PC-3 (cell line): ENCODE measurements at regions not wholly inside any gene's neighbourhood (a gene's known extent, or its start where the extent isn't known, plus 50 kb on each side); places are given as distances from the start of the nearest gene placed in this dataset.

Experiments used
- ATAC-seq: fragments of 200-7000 bp; cut with Tn5 transposase; 2 replicates; pipeline ENCODE4 v1.9.1; 2020; ENCODE audit warnings: mild to moderate bottlenecking, moderate library complexity
- BruUV-seq: library from RNA; stranded (reverse); fragments of 400-500 nt; replicated peaks from 2 replicates; lab custom pipeline; 2021; lab: Mats Ljungman, UMichigan
- CTCF ChIA-PET: fragments of 300-600 bp; sonication (Branson Sonifier 250); formaldehyde crosslinking; loops from one replicate; lab custom pipeline; 2022; ENCODE audit warnings: antibody characterized with exemption; lab: Charles Lee
- POLR2A ChIA-PET: fragments of 300-600 bp; sonication (Branson Sonifier 250); formaldehyde crosslinking; loops from one replicate; lab custom pipeline; 2022; ENCODE audit warnings: antibody characterized with exemption; ENCODE audit not compliant: unreplicated experiment; lab: Charles Lee
- DNase-seq: peaks from one replicate; pipeline ENCODE4 v3.0.0-alpha.2; 2015
- H2AFZ ChIP-seq: fragments of 300-600 bp; sonication (generic); 2 replicates; pipeline ENCODE4 v1.6.0; 2016; ENCODE audit warnings: antibody characterized with exemption, low read length
- H3F3A ChIP-seq: fragments of 300-600 bp; sonication (generic); one replicate; pipeline ENCODE4 v1.6.0; 2017; ENCODE audit warnings: antibody characterized with exemption, low read length, control low read depth, mild to moderate bottlenecking; ENCODE audit not compliant: unreplicated experiment
- H3K27ac ChIP-seq: fragments of 300-600 bp; sonication (generic); 2 replicates; pipeline ENCODE4 v1.5.1; 2016; ENCODE audit warnings: mild to moderate bottlenecking, low read length
- H3K27me3 ChIP-seq: fragments of 300-600 bp; sonication (generic); 2 replicates; pipeline ENCODE4 v1.6.1; 2016; ENCODE audit warnings: low read length, mixed read lengths
- H3K36me3 ChIP-seq: fragments of 300-600 bp; sonication (generic); 2 replicates; pipeline ENCODE4 v1.6.1; 2016; ENCODE audit warnings: low read depth, mixed run types, low read length, mixed read lengths
- H3K4me1 ChIP-seq: fragments of 300-600 bp; sonication (generic); 2 replicates; pipeline ENCODE4 v1.5.1; 2016; ENCODE audit warnings: low read length; ENCODE audit not compliant: insufficient read depth
- H3K4me2 ChIP-seq: fragments of 300-600 bp; sonication (generic); 2 replicates; pipeline ENCODE4 v1.6.0; 2016; ENCODE audit warnings: low read length
- H3K4me3 ChIP-seq: fragments of 300-600 bp; sonication (generic); 2 replicates; pipeline ENCODE4 v1.5.1; 2016; ENCODE audit warnings: mild to moderate bottlenecking, low read length, mixed read lengths
- H3K79me2 ChIP-seq: fragments of 300-600 bp; sonication (generic); 2 replicates; pipeline ENCODE4 v1.6.1; 2017; ENCODE audit warnings: low read length, mixed read lengths
- H3K9ac ChIP-seq: fragments of 300-600 bp; sonication (generic); 2 replicates; pipeline ENCODE4 v1.6.0; 2016; ENCODE audit warnings: mild to moderate bottlenecking, low read length
- H3K9me2 ChIP-seq: fragments of 300-600 bp; sonication (generic); replicated peaks from 2 replicates; pipeline ENCODE4 v1.6.1; 2016; ENCODE audit warnings: mixed run types, low read length, mixed read lengths
- H3K9me3 ChIP-seq: fragments of 300-600 bp; sonication (generic); 2 replicates; pipeline ENCODE4 v1.6.1; 2016; ENCODE audit warnings: low read length, mixed read lengths
- H4K20me1 ChIP-seq: fragments of 300-600 bp; sonication (generic); 2 replicates; pipeline ENCODE4 v1.6.1; 2016; ENCODE audit warnings: low read length, mixed read lengths
- CTCF ChIP-seq: fragments of 300-600 bp; sonication (generic); conservative IDR thresholded peaks from 2 replicates; pipeline ENCODE4 v1.5.1; 2017; ENCODE audit warnings: antibody characterized with exemption, low read depth, mild to moderate bottlenecking, low read length
- EZH2 ChIP-seq: fragments of 300-600 bp; sonication (generic); IDR thresholded peaks from one replicate; pipeline ENCODE4 v1.6.1; 2017; ENCODE audit warnings: antibody characterized with exemption, mild to moderate bottlenecking, low read length; ENCODE audit not compliant: unreplicated experiment
- EZH2phosphoT487 ChIP-seq: fragments of 300-600 bp; sonication (generic); IDR thresholded peaks from 2 replicates; pipeline ENCODE4 v1.6.1; 2018; ENCODE audit warnings: mild to moderate bottlenecking, antibody characterized with exemption, low read length, borderline replicate concordance
- intact Hi-C: fragments of 100-400 bp; cut with micrococcal nuclease; formaldehyde crosslinking; loops from 2 replicates; pipeline ENCODE4 v1.9.0; 2023

DNA sequence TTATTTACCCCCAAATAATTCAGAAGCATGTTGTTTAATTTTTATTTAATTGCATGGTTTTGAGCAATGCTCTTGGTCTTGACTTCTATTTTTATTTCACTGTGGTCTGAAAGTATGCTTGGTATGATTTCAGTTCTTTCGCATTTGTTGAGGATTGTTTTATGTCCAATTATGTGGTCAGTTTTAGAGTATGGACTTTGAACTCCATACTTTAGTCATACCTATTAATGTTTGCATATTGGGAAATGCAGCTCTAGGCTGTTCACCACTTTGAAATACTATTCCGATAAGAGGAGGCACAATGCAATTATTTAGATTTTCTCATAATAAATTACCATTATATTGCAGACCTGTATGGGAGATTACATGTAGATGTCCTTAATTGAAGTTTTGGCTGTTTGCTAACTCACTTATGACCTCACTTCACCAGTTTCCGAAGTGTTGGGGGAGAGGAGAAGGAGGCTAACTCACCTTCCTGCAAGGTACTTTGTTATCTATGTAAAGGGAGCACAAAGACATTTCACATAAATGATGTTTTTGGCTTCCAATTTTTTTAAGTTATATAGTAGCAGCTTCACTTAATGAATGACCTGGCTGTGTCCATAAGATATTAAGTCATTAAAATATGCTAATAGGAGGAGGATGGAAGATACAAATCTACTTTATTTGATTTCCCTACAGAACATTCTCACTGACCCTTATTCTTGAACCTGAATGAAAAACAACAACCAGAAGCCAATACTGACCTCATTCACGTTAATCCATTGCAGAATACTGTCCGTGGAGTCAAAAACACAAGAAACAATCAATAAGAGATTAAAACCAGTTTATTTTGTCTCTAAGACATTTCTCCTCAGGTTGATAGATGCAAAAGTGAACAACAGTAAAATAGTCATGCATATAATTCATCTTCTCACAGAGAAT is 970.3 kb upstream of the ARRDC3 start:
- H3K4me2 ChIP-seq = peak overlapping the region; percentile 67
- no TSS peak for BruUV-seq
- ATAC-seq = peak; percentile 97
- no peaks in the 10 kb centered on the region for H3K9me2 ChIP-seq
- H3K9me3 ChIP-seq = no peaks in the 10 kb centered on the region
- no peaks in the 10 kb centered on the region for H3K36me3 ChIP-seq
- ChIA-PET POLR2A (no interaction called here), CTCF (no interaction called here)
- peak; percentile 77 for DNase-seq
- H3F3A ChIP-seq = no peaks in the 10 kb centered on the region
- peak overlapping the region; percentile 5; the same call in 1 of the 2 replicates for H3K9ac ChIP-seq
- no peak for TF ChIP-seq EZH2
- TF ChIP-seq CTCF = no peak
- no peak for TF ChIP-seq EZH2phosphoT487
- intact Hi-C loops = no loop called here
- H3K79me2 ChIP-seq = no peaks in the 10 kb centered on the region
- H3K27me3 ChIP-seq = no peaks in the 10 kb centered on the region
- peak overlapping the region; percentile 65 for H3K27ac ChIP-seq
- H3K4me1 ChIP-seq = peaks cover 18% of the 10 kb centered on the region
- no peak overlapping the region for H3K4me3 ChIP-seq
- no peaks in the 10 kb centered on the region for H4K20me1 ChIP-seq
- H2AFZ ChIP-seq = no peak overlapping the region

GRCh38 chr5:92337772-92338234 is 954.7 kb upstream of the ARRDC3 start:
- H3K9ac ChIP-seq = no peak overlapping the region
- no peak overlapping the region for H2AFZ ChIP-seq
- H3K9me2 ChIP-seq = no peaks in the 10 kb centered on the region
- POLR2A ChIA-PET = no interaction called here
- TF ChIP-seq EZH2 (no peak), EZH2phosphoT487 (no peak), CTCF (no peak)
- CTCF ChIA-PET = no interaction called here
- peaks cover 9% of the 10 kb centered on the region for H3K4me1 ChIP-seq
- peak; percentile 45 for ATAC-seq
- no TSS peak for BruUV-seq
- H3K27ac ChIP-seq = peak overlapping the region; percentile 5; the same call in 1 of the 2 replicates
- intact Hi-C loops = loop anchor here (5.0 kb wide), 1 partner anchor 34 kb away; no protein-coding TSS in a partner anchor
- H3K4me2 ChIP-seq = no peak overlapping the region
- no peak overlapping the region for H3K4me3 ChIP-seq
- no peaks in the 10 kb centered on the region for H3K9me3 ChIP-seq
- no peaks in the 10 kb centered on the region for H4K20me1 ChIP-seq
- DNase-seq = peak; percentile 59
- H3K36me3 ChIP-seq = no peaks in the 10 kb centered on the region
- no peaks in the 10 kb centered on the region for H3K79me2 ChIP-seq
- no peaks in the 10 kb centered on the region for H3K27me3 ChIP-seq
- no peaks in the 10 kb centered on the region for H3F3A ChIP-seq

DNA sequence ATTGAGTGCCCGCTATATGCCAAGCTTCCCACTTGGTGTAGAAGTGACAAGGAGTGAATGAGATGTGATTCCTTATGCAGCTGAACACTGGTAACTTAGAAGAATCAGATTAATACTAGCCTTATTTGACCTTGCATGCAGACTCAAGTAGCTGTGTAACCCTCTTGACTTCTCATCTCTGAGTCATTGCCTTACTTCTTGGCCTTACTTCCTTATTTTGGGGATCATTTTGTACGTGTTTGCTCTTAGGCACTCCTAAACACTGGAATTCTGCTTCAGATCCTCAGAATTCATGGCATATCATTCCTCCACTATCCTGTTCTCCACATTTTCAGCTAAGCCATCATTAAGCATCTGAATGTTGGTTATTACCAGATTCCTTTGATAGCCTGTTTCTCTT is 948.9 kb upstream of the ARRDC3 start:
- H3K36me3 ChIP-seq = no peaks in the 10 kb centered on the region
- BruUV-seq = no TSS peak
- H3K9me3 ChIP-seq = no peaks in the 10 kb centered on the region
- H3K4me3 ChIP-seq = no peak overlapping the region
- no peaks in the 10 kb centered on the region for H3K9me2 ChIP-seq
- no peaks in the 10 kb centered on the region for H3K27me3 ChIP-seq
- intact Hi-C loops = no loop called here
- ChIA-PET CTCF (interaction anchor here (0.6 kb wide), 1 partner anchor 692 kb away, joined by 4 read pairs; no protein-coding TSS in a partner anchor), POLR2A (interaction anchor here (0.6 kb wide), 1 partner anchor 416 kb away, joined by 5 read pairs; no protein-coding TSS in a partner anchor)
- no peaks in the 10 kb centered on the region for H3K79me2 ChIP-seq
- H3F3A ChIP-seq = peaks cover 3% of the 10 kb centered on the region
- no peak overlapping the region for H3K9ac ChIP-seq
- no peaks in the 10 kb centered on the region for H4K20me1 ChIP-seq
- ATAC-seq (peak; percentile 79), DNase-seq (peak; percentile 47)
- H3K4me1 ChIP-seq = peaks cover 23% of the 10 kb centered on the region
- no peak overlapping the region for H2AFZ ChIP-seq
- H3K4me2 ChIP-seq = peak overlapping the region; percentile 44
- peak overlapping the region; percentile 50 for H3K27ac ChIP-seq
- TF ChIP-seq EZH2phosphoT487 (no peak), EZH2 (no peak), CTCF (no peak)
